Jurkat, Clone E6-1 (cell line): ENCODE measurements at regions not wholly inside any gene's neighbourhood (a gene's known extent, or its start where the extent isn't known, plus 50 kb on each side); places are given as distances from the start of the nearest gene placed in this dataset.
"Not testable (repeated sequence)": the region's sequence is repeated elsewhere in the genome, so short reads cannot be mapped to it uniquely, and the experiment has no call there.

Experiments
- DNase-seq: peaks from one replicate; pipeline ENCODE4 v3.0.0-alpha.2; 2011; ENCODE audit warnings: low read depth, low spot score
- H3K4me3 ChIP-seq: 2 replicates; pipeline ENCODE4 v1.5.1; 2011; ENCODE audit warnings: mild to moderate bottlenecking, low read length, control low read depth, moderate library complexity

- DNase-seq = not testable (repeated sequence)
Observed at GRCh38 chr9:63296848-63297247, 1988.2 kb downstream of the FOXD4L5 start.

GRCh38 chr9:63296366-63296765, 1988.6 kb downstream of the FOXD4L5 start:
- not testable (repeated sequence) for DNase-seq, H3K4me3 ChIP-seq

More at GRCh38 chr9:63296848-63297247, 1988.2 kb downstream of the FOXD4L5 start:
- H3K4me3 ChIP-seq = not testable (repeated sequence)

GRCh38 chr9:63289971-63290370, 1995.0 kb downstream of the FOXD4L5 start:
- H3K4me3 ChIP-seq, DNase-seq: not testable (repeated sequence)
